Osteoblast (primary cell): ENCODE measurements at regions not wholly inside any gene's neighbourhood (a gene's known extent, or its start where the extent isn't known, plus 50 kb on each side); places are given as distances from the start of the nearest gene placed in this dataset.

Experiments used
- DNase-seq: peaks from one replicate; pipeline ENCODE4 v3.0.0; 2011; ENCODE audit warnings: low spot score, mixed read lengths; ENCODE audit not compliant: insufficient read length; ENCODE audit errors: missing footprints
- H2AFZ ChIP-seq: 2 replicates; pipeline ENCODE4 v1.6.0; 2011; ENCODE audit warnings: mild to moderate bottlenecking, low read length
- H3K27ac ChIP-seq: 2 replicates; pipeline ENCODE4 v1.5.1; 2011; ENCODE audit warnings: mild to moderate bottlenecking, low read depth, low read length, moderate library complexity
- H3K27me3 ChIP-seq: 2 replicates; pipeline ENCODE4 v1.6.0; 2012; ENCODE audit warnings: mild to moderate bottlenecking, control low read depth, inconsistent platforms, low read length, moderate library complexity; ENCODE audit not compliant: insufficient read depth
- H3K36me3 ChIP-seq: 2 replicates; pipeline ENCODE4 v1.5.1; 2011; ENCODE audit warnings: mild to moderate bottlenecking, low read length, control low read depth, moderate library complexity; ENCODE audit not compliant: insufficient read depth
- H3K4me1 ChIP-seq: 2 replicates; pipeline ENCODE4 v1.5.1; 2011; ENCODE audit warnings: mild to moderate bottlenecking, low read length, control low read depth, moderate library complexity; ENCODE audit not compliant: insufficient read depth
- H3K4me2 ChIP-seq: 2 replicates; pipeline ENCODE4 v1.6.0; 2011; ENCODE audit warnings: mild to moderate bottlenecking, low read length; ENCODE audit not compliant: insufficient read depth
- H3K4me3 ChIP-seq: fragments of 200-600 bp; sonication (generic); 3 replicates; pipeline ENCODE4 v1.5.1; 2012; ENCODE audit warnings: mild to moderate bottlenecking, low read length, inconsistent platforms; ENCODE audit not compliant: insufficient read depth
- H3K79me2 ChIP-seq: 2 replicates; pipeline ENCODE4 v1.6.0; 2012; ENCODE audit warnings: mild to moderate bottlenecking, low read length, control low read depth, inconsistent platforms; ENCODE audit not compliant: insufficient read depth
- H3K9me3 ChIP-seq: 2 replicates; pipeline ENCODE4 v1.5.1; 2011; ENCODE audit warnings: low read depth, low read length, control low read depth
- H4K20me1 ChIP-seq: 2 replicates; pipeline ENCODE4 v1.6.0; 2012; ENCODE audit warnings: mild to moderate bottlenecking, low read length, control low read depth; ENCODE audit not compliant: insufficient read depth
- CTCF ChIP-seq: IDR thresholded peaks from 2 replicates; pipeline ENCODE4 v1.5.1; 2011; ENCODE audit warnings: mild to moderate bottlenecking, low read depth, low read length, moderate library complexity; ENCODE audit errors: extremely low read depth

GRCh38 chr5:60256546-60256945 lies 363.0 kb upstream of the PDE4D start:
- no peak for TF ChIP-seq CTCF
- Histone ChIP-seq H3K4me3 (no peak overlapping the region), H3K27ac (no peak overlapping the region), H4K20me1 (no peaks in the 10 kb centered on the region), H3K79me2 (no peaks in the 10 kb centered on the region), H3K4me1 (no peaks in the 10 kb centered on the region), H2AFZ (no peak overlapping the region), H3K27me3 (no peaks in the 10 kb centered on the region), H3K36me3 (no peaks in the 10 kb centered on the region), H3K9me3 (no peaks in the 10 kb centered on the region), H3K4me2 (no peak overlapping the region)
- DNase-seq = no peak

- Histone ChIP-seq H2AFZ (no peak overlapping the region), H3K4me3 (no peak overlapping the region), H3K27me3 (no peaks in the 10 kb centered on the region), H3K4me2 (no peak overlapping the region), H3K36me3 (no peaks in the 10 kb centered on the region), H3K79me2 (no peaks in the 10 kb centered on the region), H3K9me3 (no peaks in the 10 kb centered on the region), H3K27ac (no peak overlapping the region), H3K4me1 (no peaks in the 10 kb centered on the region), H4K20me1 (no peaks in the 10 kb centered on the region)
- peak; percentile 2 for DNase-seq
- no peak for TF ChIP-seq CTCF
Measured at GRCh38 chr5:60248901-60249300, 355.4 kb upstream of the PDE4D start.

- no peaks in the 10 kb centered on the region for H3K4me1 ChIP-seq
- no peak for DNase-seq
- no peaks in the 10 kb centered on the region for H3K79me2 ChIP-seq
- no peaks in the 10 kb centered on the region for H3K27me3 ChIP-seq
- no peak for TF ChIP-seq CTCF
- no peak overlapping the region for H3K27ac ChIP-seq
- no peaks in the 10 kb centered on the region for H3K9me3 ChIP-seq
- H4K20me1 ChIP-seq = no peaks in the 10 kb centered on the region
- H3K4me2 ChIP-seq = no peak overlapping the region
- no peak overlapping the region for H2AFZ ChIP-seq
- H3K36me3 ChIP-seq = no peaks in the 10 kb centered on the region
- H3K4me3 ChIP-seq = no peak overlapping the region
Measured at GRCh38 chr5:60243713-60244112, 350.2 kb upstream of the PDE4D start.

- no peaks in the 10 kb centered on the region for H4K20me1 ChIP-seq
- no peak overlapping the region for H2AFZ ChIP-seq
- H3K36me3 ChIP-seq = no peaks in the 10 kb centered on the region
- no peak overlapping the region for H3K4me3 ChIP-seq
- H3K4me1 ChIP-seq = no peaks in the 10 kb centered on the region
- no peaks in the 10 kb centered on the region for H3K79me2 ChIP-seq
- no peaks in the 10 kb centered on the region for H3K27me3 ChIP-seq
- no peak for DNase-seq
- H3K4me2 ChIP-seq = no peak overlapping the region
- TF ChIP-seq CTCF = no peak
- no peaks in the 10 kb centered on the region for H3K9me3 ChIP-seq
- no peak overlapping the region for H3K27ac ChIP-seq
Measured at GRCh38 chr5:60232036-60232795, 338.7 kb upstream of the PDE4D start.
